IMR-90 (cell line): ENCODE measurements at regions not wholly inside any gene's neighbourhood (a gene's known extent, or its start where the extent isn't known, plus 50 kb on each side); places are given as distances from the start of the nearest gene placed in this dataset.

Experiments
- ATAC-seq: fragments of 200-7000 bp; cut with Tn5 transposase; 2 replicates; pipeline ENCODE4 v1.9.1; 2020; ENCODE audit warnings: low read depth, mild to moderate bottlenecking, moderate library complexity
- BruUV-seq: library from RNA; stranded (reverse); fragments of 400-500 nt; replicated peaks from 2 replicates; lab custom pipeline; 2021; lab: Mats Ljungman, UMichigan
- CTCF ChIA-PET: fragments of 300-600 bp; formaldehyde crosslinking; extraction: SDS; loops from one replicate; lab custom pipeline; 2021; ENCODE audit warnings: antibody characterized with exemption; lab: Yijun Ruan, JAX
- POLR2A ChIA-PET: fragments of 300-600 bp; sonication (Branson Sonifier 250); formaldehyde crosslinking; loops from one replicate; lab custom pipeline; 2022; ENCODE audit warnings: antibody characterized with exemption; ENCODE audit not compliant: unreplicated experiment; lab: Charles Lee
- DNase-seq: peaks from one replicate; pipeline ENCODE4 v3.0.0; 2013
- H2AFZ ChIP-seq: replicated peaks from 2 replicates; pipeline ENCODE3; 2013; ENCODE audit warnings: low read length, mild to moderate bottlenecking; ENCODE audit not compliant: poor library complexity
- H2AK5ac ChIP-seq: 2 replicates; pipeline ENCODE4 v1.6.1; 2013; ENCODE audit warnings: low read depth, low read length, inconsistent platforms
- H2AK9ac ChIP-seq: replicated peaks from 2 replicates; pipeline ENCODE3; 2013; ENCODE audit warnings: mild to moderate bottlenecking, low read depth, low read length, moderate library complexity; ENCODE audit not compliant: poor library complexity
- H2BK120ac ChIP-seq: 2 replicates; pipeline ENCODE4 v1.6.1; 2013; ENCODE audit warnings: low read depth, low read length, inconsistent platforms
- H2BK15ac ChIP-seq: 3 replicates; pipeline ENCODE4 v1.6.1; 2013; ENCODE audit warnings: low read depth, low read length, inconsistent platforms
- H2BK20ac ChIP-seq: 2 replicates; pipeline ENCODE4 v1.6.1; 2013; ENCODE audit warnings: low read depth, mild to moderate bottlenecking, inconsistent platforms, low read length, moderate library complexity
- H2BK5ac ChIP-seq: 2 replicates; pipeline ENCODE4 v1.6.1; 2013; ENCODE audit warnings: mild to moderate bottlenecking, low read depth, low read length, inconsistent platforms; ENCODE audit not compliant: poor library complexity, severe bottlenecking
- H3K14ac ChIP-seq: replicated peaks from 2 replicates; pipeline ENCODE4 v1.6.1; 2013; ENCODE audit warnings: low read depth, low read length, inconsistent platforms
- H3K18ac ChIP-seq: 2 replicates; pipeline ENCODE4 v1.6.1; 2013; ENCODE audit warnings: low read depth, low read length, control low read depth
- H3K23ac ChIP-seq: 2 replicates; pipeline ENCODE4 v1.6.1; 2013; ENCODE audit warnings: low read depth, low read length, inconsistent platforms
- H3K27ac ChIP-seq: 2 replicates; pipeline ENCODE4 v1.5.1; 2013; ENCODE audit warnings: mild to moderate bottlenecking, control low read depth, low read length; ENCODE audit not compliant: insufficient read depth
- H3K27me3 ChIP-seq: 2 replicates; pipeline ENCODE4 v1.6.1; 2013; ENCODE audit warnings: low read length; ENCODE audit not compliant: control insufficient read depth, insufficient read depth
- H3K36me3 ChIP-seq: 2 replicates; pipeline ENCODE4 v1.6.1; 2013; ENCODE audit warnings: low read length, mixed read lengths; ENCODE audit not compliant: control insufficient read depth, insufficient read depth
- H3K4ac ChIP-seq: 2 replicates; pipeline ENCODE4 v1.6.1; 2013; ENCODE audit warnings: low read depth, low read length, inconsistent platforms
- H3K4me1 ChIP-seq: 2 replicates; pipeline ENCODE4 v1.6.1; 2013; ENCODE audit warnings: low read length, mixed read lengths; ENCODE audit not compliant: control insufficient read depth, insufficient read depth
- H3K4me2 ChIP-seq: 2 replicates; pipeline ENCODE4 v1.6.1; 2013; ENCODE audit warnings: low read depth, mild to moderate bottlenecking, control low read depth, low read length, moderate library complexity
- H3K4me3 ChIP-seq: 2 replicates; pipeline ENCODE4 v1.5.1; 2013; ENCODE audit warnings: low read depth, mild to moderate bottlenecking, control low read depth, low read length, moderate library complexity; ENCODE audit not compliant: insufficient read depth
- H3K56ac ChIP-seq: 2 replicates; pipeline ENCODE4 v1.6.1; 2013; ENCODE audit warnings: low read length, inconsistent platforms; ENCODE audit not compliant: insufficient read depth; ENCODE audit errors: extremely low read depth
- H3K79me1 ChIP-seq, 2 experiments: 2 replicates each; pipeline ENCODE4 v1.6.1; 2013; ENCODE audit warnings: low read length in 2 of 2, inconsistent platforms in 1 of 2, low read depth in 1 of 2
- H3K9ac ChIP-seq: 2 replicates; pipeline ENCODE4 v1.6.1; 2013; ENCODE audit warnings: low read depth, low read length, control low read depth
- H3K9me1 ChIP-seq: 2 replicates; pipeline ENCODE4 v1.6.1; 2013; ENCODE audit warnings: low read length, inconsistent platforms; ENCODE audit not compliant: insufficient read depth
- H3K9me3 ChIP-seq: 2 replicates; pipeline ENCODE4 v1.6.1; 2013; ENCODE audit warnings: low read length; ENCODE audit not compliant: control insufficient read depth, insufficient read depth
- H4K20me1 ChIP-seq: 2 replicates; pipeline ENCODE4 v1.6.1; 2013; ENCODE audit warnings: low read length, inconsistent platforms; ENCODE audit not compliant: insufficient read depth
- H4K5ac ChIP-seq: 2 replicates; pipeline ENCODE4 v1.6.1; 2013; ENCODE audit warnings: mild to moderate bottlenecking, low read depth, low read length, control low read depth
- H4K8ac ChIP-seq, 2 experiments: 2 replicates each; pipeline ENCODE4 v1.6.1; 2013; ENCODE audit warnings: low read depth in 2 of 2, low read length in 2 of 2, control low read depth in 1 of 2, inconsistent platforms in 1 of 2
- H4K91ac ChIP-seq: 2 replicates; pipeline ENCODE4 v1.6.1; 2013; ENCODE audit warnings: low read depth, low read length, inconsistent platforms; ENCODE audit not compliant: insufficient read depth
- BHLHE40 ChIP-seq: fragments of 150-350 bp; IDR thresholded peaks from 2 replicates; pipeline ENCODE4 v1.6.1; 2016; ENCODE audit warnings: mild to moderate bottlenecking, low read depth, low read length
- CEBPB ChIP-seq: IDR thresholded peaks from 2 replicates; pipeline ENCODE4 v1.6.1; 2012; ENCODE audit warnings: low read depth, low read length, improper control_type of control experiment
- ELK1 ChIP-seq: fragments of 150-350 bp; IDR thresholded peaks from 2 replicates; pipeline ENCODE4 v1.6.1; 2016; ENCODE audit warnings: low read depth, mild to moderate bottlenecking, low read length, moderate library complexity, borderline replicate concordance
- FOS ChIP-seq: fragments of 150-350 bp; IDR thresholded peaks from 2 replicates; pipeline ENCODE4 v1.6.1; 2016; ENCODE audit warnings: low read depth, low read length
- MAFK ChIP-seq: IDR thresholded peaks from 2 replicates; pipeline ENCODE4 v1.6.1; 2012; ENCODE audit warnings: low read depth, low read length, improper control_type of control experiment
- MAZ ChIP-seq: IDR thresholded peaks from 2 replicates; pipeline ENCODE4 v1.6.1; 2012; ENCODE audit warnings: low read depth, mild to moderate bottlenecking, low read length, improper control_type of control experiment, moderate library complexity, borderline replicate concordance
- NFE2L2 ChIP-seq: fragments of 150-350 bp; IDR thresholded peaks from 2 replicates; pipeline ENCODE4 v1.6.1; 2016; ENCODE audit warnings: low read depth, mild to moderate bottlenecking, low read length
- RAD21 ChIP-seq: IDR thresholded peaks from 2 replicates; pipeline ENCODE4 v1.6.1; 2012; ENCODE audit warnings: low read length, improper control_type of control experiment
- RCOR1 ChIP-seq: IDR thresholded peaks from 2 replicates; pipeline ENCODE4 v1.6.1; 2012; ENCODE audit warnings: mild to moderate bottlenecking, low read length, improper control_type of control experiment; ENCODE audit not compliant: insufficient replicate concordance
- RFX5 ChIP-seq: IDR thresholded peaks from 2 replicates; pipeline ENCODE4 v1.8.0; 2012; ENCODE audit warnings: low read depth, mild to moderate bottlenecking, low read length, moderate library complexity
- SMC3 ChIP-seq: fragments of 150-350 bp; IDR thresholded peaks from 2 replicates; pipeline ENCODE4 v1.6.1; 2016; ENCODE audit warnings: low read depth, mild to moderate bottlenecking, antibody characterized with exemption, low read length, moderate library complexity
- WGBS, 2 experiments: methylation state at CpG; one replicate each; pipeline versions ENCODE4 v1.1.5 to v1.1.7; 2013; ENCODE audit warnings: missing lambda C conversion rate in 2 of 2; ENCODE audit not compliant: insufficient read length in 1 of 2; ENCODE audit errors: extremely low coverage in 2 of 2; 5-methylcytosine and 5-hydroxymethylcytosine counted together
- dilution Hi-C: fragments of 300-500 bp; cut with HindIII; formaldehyde crosslinking; loops from one replicate; pipeline ENCODE4 v1.14.3; 2018; ENCODE audit warnings: low sequenced_read_pairs; ENCODE audit not compliant: unreplicated experiment
- in situ Hi-C: fragments of 300-500 bp; cut with MboI; formaldehyde crosslinking; loops from 3 replicates; pipeline ENCODE4 v1.14.3; 2019; ENCODE audit warnings: low sequenced_read_pairs, inconsistent platforms, mixed read lengths
- intact Hi-C: fragments of 100-400 bp; cut with micrococcal nuclease; formaldehyde crosslinking; loops from 2 replicates; pipeline ENCODE4 v1.10.0; 2022
- TF ChIP-seq, protein P1 (sequence below): fragments of 150-350 bp; IDR thresholded peaks from 2 replicates; pipeline ENCODE4 v1.6.1; 2017; ENCODE audit warnings: mild to moderate bottlenecking, antibody characterized with exemption, low read length, low read depth
- TF ChIP-seq, protein P2 (sequence below): conservative IDR thresholded peaks from 2 replicates; pipeline ENCODE4 v1.5.1; 2012; ENCODE audit warnings: mild to moderate bottlenecking, low read depth, low read length, improper control_type of control experiment

- no peaks in the 10 kb centered on the region for H3K9me1 ChIP-seq
- H2BK5ac ChIP-seq = no peak overlapping the region
- H3K23ac ChIP-seq = no peak overlapping the region
- no peak overlapping the region for H3K18ac ChIP-seq
- no peaks in the 10 kb centered on the region for H4K20me1 ChIP-seq
- no peak overlapping the region for H3K4ac ChIP-seq
- H2BK120ac ChIP-seq = no peak overlapping the region
- H2AK5ac ChIP-seq = no peak overlapping the region
- no peak overlapping the region for H3K56ac ChIP-seq
- H3K9me3 ChIP-seq = peaks cover 4% of the 10 kb centered on the region; the same call in 1 of the 2 replicates
- no peak overlapping the region for H4K5ac ChIP-seq
- no CpG with 5 or more reads among the region's 1 CpG for WGBS, 2 experiments
- no peak overlapping the region for H4K8ac ChIP-seq
- no peak overlapping the region for H4K91ac ChIP-seq
- H3K4me1 ChIP-seq = no peaks in the 10 kb centered on the region
- H2AFZ ChIP-seq = no peak overlapping the region
- ATAC-seq = no peak
- no peaks in the 10 kb centered on the region for H3K79me1 ChIP-seq
- no peak overlapping the region for H2BK20ac ChIP-seq
- H3K27ac ChIP-seq = no peak overlapping the region
- H3K9ac ChIP-seq = no peak overlapping the region
- no peaks in the 10 kb centered on the region for H3K27me3 ChIP-seq
- TF ChIP-seq RCOR1 (no peak), FOS (no peak), MAFK (no peak), RFX5 (no peak), CEBPB (no peak), NFE2L2 (no peak), RAD21 (no peak), MAZ (no peak), SMC3 (no peak), ELK1 (no peak), BHLHE40 (no peak)
- TF ChIP-seq, protein P1, sequence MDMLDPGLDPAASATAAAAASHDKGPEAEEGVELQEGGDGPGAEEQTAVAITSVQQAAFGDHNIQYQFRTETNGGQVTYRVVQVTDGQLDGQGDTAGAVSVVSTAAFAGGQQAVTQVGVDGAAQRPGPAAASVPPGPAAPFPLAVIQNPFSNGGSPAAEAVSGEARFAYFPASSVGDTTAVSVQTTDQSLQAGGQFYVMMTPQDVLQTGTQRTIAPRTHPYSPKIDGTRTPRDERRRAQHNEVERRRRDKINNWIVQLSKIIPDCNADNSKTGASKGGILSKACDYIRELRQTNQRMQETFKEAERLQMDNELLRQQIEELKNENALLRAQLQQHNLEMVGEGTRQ = no peak
- TF ChIP-seq, protein P2, sequence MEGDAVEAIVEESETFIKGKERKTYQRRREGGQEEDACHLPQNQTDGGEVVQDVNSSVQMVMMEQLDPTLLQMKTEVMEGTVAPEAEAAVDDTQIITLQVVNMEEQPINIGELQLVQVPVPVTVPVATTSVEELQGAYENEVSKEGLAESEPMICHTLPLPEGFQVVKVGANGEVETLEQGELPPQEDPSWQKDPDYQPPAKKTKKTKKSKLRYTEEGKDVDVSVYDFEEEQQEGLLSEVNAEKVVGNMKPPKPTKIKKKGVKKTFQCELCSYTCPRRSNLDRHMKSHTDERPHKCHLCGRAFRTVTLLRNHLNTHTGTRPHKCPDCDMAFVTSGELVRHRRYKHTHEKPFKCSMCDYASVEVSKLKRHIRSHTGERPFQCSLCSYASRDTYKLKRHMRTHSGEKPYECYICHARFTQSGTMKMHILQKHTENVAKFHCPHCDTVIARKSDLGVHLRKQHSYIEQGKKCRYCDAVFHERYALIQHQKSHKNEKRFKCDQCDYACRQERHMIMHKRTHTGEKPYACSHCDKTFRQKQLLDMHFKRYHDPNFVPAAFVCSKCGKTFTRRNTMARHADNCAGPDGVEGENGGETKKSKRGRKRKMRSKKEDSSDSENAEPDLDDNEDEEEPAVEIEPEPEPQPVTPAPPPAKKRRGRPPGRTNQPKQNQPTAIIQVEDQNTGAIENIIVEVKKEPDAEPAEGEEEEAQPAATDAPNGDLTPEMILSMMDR = no peak
- ChIA-PET CTCF (no interaction called here), POLR2A (no interaction called here)
- no peak overlapping the region for H2AK9ac ChIP-seq
- DNase-seq = peak; percentile 4
- intact Hi-C loops = no loop called here
- H3K36me3 ChIP-seq = no peaks in the 10 kb centered on the region
- no peak overlapping the region for H2BK15ac ChIP-seq
- dilution Hi-C loops = no loop called here
- H3K14ac ChIP-seq = no peak overlapping the region
- no peak overlapping the region for H3K4me3 ChIP-seq
- in situ Hi-C loops = no loop called here
- BruUV-seq = no TSS peak
- no peak overlapping the region for H3K4me2 ChIP-seq
Observed at GRCh38 chr4:164210377-164210776, 543.6 kb upstream of the SMIM31 start.
